HEK293 (cell line): ENCODE measurements at regions not wholly inside any gene's neighbourhood (a gene's known extent, or its start where the extent isn't known, plus 50 kb on each side); places are given as distances from the start of the nearest gene placed in this dataset.

Experiments used
- CTCF ChIP-seq: fragments of 450-650 bp; formaldehyde crosslinking; IDR thresholded peaks from 2 replicates; pipeline ENCODE4 v1.5.1; 2016; ENCODE audit warnings: missing biosample characterization, missing genetic modification characterization
- EGR2 ChIP-seq: fragments of 450-650 bp; formaldehyde crosslinking; IDR thresholded peaks from 2 replicates; pipeline ENCODE4 v1.5.1; 2016; ENCODE audit warnings: low read depth, missing biosample characterization, missing genetic modification characterization
- REST ChIP-seq: fragments of 450-650 bp; formaldehyde crosslinking; IDR thresholded peaks from 2 replicates; pipeline ENCODE4 v1.5.1; 2016; ENCODE audit warnings: missing biosample characterization, missing genetic modification characterization
- SETDB1 ChIP-seq: IDR thresholded peaks from one replicate; pipeline ENCODE4 v1.6.1; 2017; ENCODE audit warnings: mild to moderate bottlenecking, low read length, moderate library complexity, mixed read lengths; ENCODE audit not compliant: insufficient read length
- ZNF133 ChIP-seq: fragments of 450-650 bp; formaldehyde crosslinking; IDR thresholded peaks from 2 replicates; pipeline ENCODE4 v1.5.1; 2016; ENCODE audit warnings: missing biosample characterization, missing genetic modification characterization
- ZNF341 ChIP-seq: fragments of 450-650 bp; formaldehyde crosslinking; IDR thresholded peaks from 2 replicates; pipeline ENCODE4; 2016; ENCODE audit warnings: low read depth, missing biosample characterization, missing genetic modification characterization
- ZNF48 ChIP-seq: fragments of 450-650 bp; formaldehyde crosslinking; IDR thresholded peaks from 2 replicates; pipeline ENCODE4 v1.5.1; 2016; ENCODE audit warnings: missing biosample characterization, missing genetic modification characterization
- ZNF629 ChIP-seq: fragments of 450-650 bp; formaldehyde crosslinking; IDR thresholded peaks from 2 replicates; pipeline ENCODE4 v1.5.1; 2017; ENCODE audit warnings: missing biosample characterization, missing genetic modification characterization
- ZNF645 ChIP-seq: fragments of 450-650 bp; formaldehyde crosslinking; IDR thresholded peaks from 2 replicates; pipeline ENCODE4; 2016; ENCODE audit warnings: missing biosample characterization, missing genetic modification characterization

GRCh38 chr6:144467921-144468320, 182.8 kb downstream of the UTRN start:
- TF ChIP-seq ZNF629, result no peak
- no peak for TF ChIP-seq CTCF
- no peak for TF ChIP-seq ZNF645 (tag by site-specific recombination)
- TF ChIP-seq SETDB1, result no peak
- TF ChIP-seq REST (tag by site-specific recombination), result no peak
- TF ChIP-seq ZNF48 (tag by site-specific recombination), result no peak
- no peak for TF ChIP-seq EGR2 (tag by site-specific recombination)
- no peak for TF ChIP-seq ZNF341 (tag by site-specific recombination)
- TF ChIP-seq ZNF133 (tag by site-specific recombination), result no peak
